Activated naive CD4-positive, alpha-beta T cell treated with anti-CD3 and anti-CD28 coated beads, Interleukin-2, amount 50 U/mL, for 24 hours (primary cell): ENCODE measurements at regions not wholly inside any gene's neighbourhood (a gene's known extent, or its start where the extent isn't known, plus 50 kb on each side); places are given as distances from the start of the nearest gene placed in this dataset.
"Not testable (repeated sequence)": the region's sequence is repeated elsewhere in the genome, so short reads cannot be mapped to it uniquely, and the experiment has no call there.

Source experiments
- H3K27ac Mint-ChIP-seq: one replicate; pipeline ENCODE4 v1.8.0; 2021; ENCODE audit warnings: mild to moderate bottlenecking, mixed read lengths
- H3K27me3 Mint-ChIP-seq: one replicate; pipeline ENCODE4 v1.8.0; 2021; ENCODE audit warnings: mixed read lengths
- H3K36me3 Mint-ChIP-seq: one replicate; pipeline ENCODE4 v1.8.0; 2021; ENCODE audit warnings: mixed read lengths
- H3K4me1 Mint-ChIP-seq: one replicate; pipeline ENCODE4 v1.8.0; 2021; ENCODE audit warnings: mixed read lengths
- H3K4me3 Mint-ChIP-seq: one replicate; pipeline ENCODE4 v1.8.0; 2021; ENCODE audit warnings: mild to moderate bottlenecking, mixed read lengths
- H3K9me3 Mint-ChIP-seq: one replicate; pipeline ENCODE4 v1.8.0; 2021; ENCODE audit warnings: mixed read lengths

DNA sequence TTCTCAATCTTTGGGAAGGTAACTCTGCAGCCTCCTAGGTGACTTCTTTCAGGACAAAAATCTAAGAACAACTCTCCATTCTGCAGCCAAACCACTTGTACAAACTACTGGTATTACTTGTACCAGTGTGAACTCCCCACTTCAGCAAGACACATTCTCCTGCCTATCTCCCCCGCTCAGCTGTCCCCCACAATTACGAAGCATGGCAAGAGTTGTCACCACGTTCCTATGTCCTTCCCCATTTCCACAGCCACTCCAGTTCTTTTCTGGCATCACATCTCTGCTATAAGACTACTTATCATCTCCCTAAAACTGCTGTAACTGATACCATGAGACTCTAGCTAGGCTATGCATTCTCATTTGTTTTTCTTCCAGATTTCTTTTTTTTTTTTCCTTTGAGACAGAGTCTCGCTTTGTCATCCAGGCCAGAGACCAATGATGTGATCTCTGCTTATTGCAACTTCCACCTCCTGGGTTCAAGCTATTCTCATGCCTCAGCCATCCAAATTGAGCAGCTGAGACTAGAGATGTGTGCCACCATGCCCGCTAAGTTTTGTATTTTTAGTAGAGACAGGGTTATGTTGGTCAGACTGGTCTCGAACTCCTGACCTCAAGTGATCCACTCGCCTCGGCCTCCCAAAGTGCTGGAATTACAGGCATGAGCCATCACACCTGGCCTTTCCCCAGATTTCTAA lies 71.9 kb upstream of the CDON start:
- H3K36me3 Mint-ChIP-seq, result no peaks in the 10 kb centered on the region
- H3K27me3 Mint-ChIP-seq, result no peaks in the 10 kb centered on the region
- no peak overlapping the region for H3K4me3 Mint-ChIP-seq
- H3K4me1 Mint-ChIP-seq, result no peaks in the 10 kb centered on the region
- no peaks in the 10 kb centered on the region for H3K9me3 Mint-ChIP-seq
- no peak overlapping the region for H3K27ac Mint-ChIP-seq

DNA sequence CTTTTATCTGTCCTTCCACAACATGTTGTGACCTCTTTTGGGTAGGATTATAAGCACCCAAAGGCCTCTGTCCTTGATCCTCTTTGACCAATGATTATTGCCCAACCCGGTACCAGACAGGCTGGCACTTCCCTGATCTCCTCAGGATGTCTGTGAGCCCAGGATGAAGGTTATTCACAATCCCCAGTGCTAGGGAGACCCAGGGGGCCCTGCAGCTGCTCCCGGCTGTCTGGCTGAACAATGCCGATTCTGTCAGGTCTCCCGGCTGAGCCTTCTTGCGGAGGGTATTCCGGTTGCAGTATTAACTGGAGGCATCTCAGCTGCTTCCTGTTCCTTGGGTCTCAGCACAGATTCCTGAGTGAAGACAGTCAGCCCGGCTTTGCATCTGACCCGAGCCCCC lies 71.2 kb upstream of the CDON start:
- Mint-ChIP-seq H3K36me3 (no peaks in the 10 kb centered on the region), H3K27ac (no peak overlapping the region), H3K4me1 (no peaks in the 10 kb centered on the region), H3K27me3 (no peaks in the 10 kb centered on the region), H3K4me3 (no peak overlapping the region), H3K9me3 (no peaks in the 10 kb centered on the region)

DNA sequence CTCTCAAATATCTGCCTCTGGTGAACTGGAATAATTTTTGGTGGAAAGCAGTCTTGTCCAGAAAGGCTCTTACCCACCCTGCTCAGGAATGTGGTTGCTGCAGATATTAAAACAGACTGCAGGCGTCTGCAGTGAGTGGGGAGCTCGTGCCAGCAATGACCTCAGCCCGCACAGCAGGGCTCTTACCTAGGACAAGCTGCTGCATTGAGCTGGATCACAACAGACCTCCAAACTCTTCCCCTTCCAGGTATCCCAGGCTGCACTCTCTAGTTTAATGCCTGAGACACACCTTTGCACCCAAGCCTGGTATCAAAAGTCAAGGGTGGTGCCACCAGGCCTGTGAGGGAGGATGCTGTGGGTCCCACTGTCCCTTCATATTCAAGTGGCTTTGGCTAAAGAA lies 69.7 kb upstream of the CDON start:
- Mint-ChIP-seq H3K27me3 (no peaks in the 10 kb centered on the region), H3K36me3 (no peaks in the 10 kb centered on the region), H3K9me3 (no peaks in the 10 kb centered on the region), H3K4me3 (no peak overlapping the region), H3K27ac (no peak overlapping the region), H3K4me1 (no peaks in the 10 kb centered on the region)

DNA sequence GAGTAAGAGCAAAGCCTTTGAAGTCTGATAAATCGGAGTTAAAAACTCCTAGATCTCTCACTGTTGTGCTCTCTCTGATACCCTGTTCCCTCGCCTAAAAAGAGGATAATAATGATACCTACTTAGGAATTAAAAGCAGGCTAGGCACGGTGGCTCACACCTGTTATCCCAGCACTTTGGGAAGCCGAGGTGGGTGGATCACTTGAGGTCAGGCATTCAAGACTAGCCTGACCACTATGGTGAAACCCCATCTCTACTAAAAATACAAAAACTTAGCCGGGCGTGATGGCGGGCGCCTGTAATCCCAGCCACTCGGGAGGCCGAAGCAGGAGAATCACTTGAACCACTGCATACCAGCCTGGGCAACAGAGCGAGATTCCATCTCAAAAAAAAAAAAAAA lies 68.1 kb upstream of the CDON start:
- not testable (repeated sequence) for H3K4me1 Mint-ChIP-seq, H3K4me3 Mint-ChIP-seq, H3K27me3 Mint-ChIP-seq, H3K9me3 Mint-ChIP-seq, H3K36me3 Mint-ChIP-seq, H3K27ac Mint-ChIP-seq

DNA sequence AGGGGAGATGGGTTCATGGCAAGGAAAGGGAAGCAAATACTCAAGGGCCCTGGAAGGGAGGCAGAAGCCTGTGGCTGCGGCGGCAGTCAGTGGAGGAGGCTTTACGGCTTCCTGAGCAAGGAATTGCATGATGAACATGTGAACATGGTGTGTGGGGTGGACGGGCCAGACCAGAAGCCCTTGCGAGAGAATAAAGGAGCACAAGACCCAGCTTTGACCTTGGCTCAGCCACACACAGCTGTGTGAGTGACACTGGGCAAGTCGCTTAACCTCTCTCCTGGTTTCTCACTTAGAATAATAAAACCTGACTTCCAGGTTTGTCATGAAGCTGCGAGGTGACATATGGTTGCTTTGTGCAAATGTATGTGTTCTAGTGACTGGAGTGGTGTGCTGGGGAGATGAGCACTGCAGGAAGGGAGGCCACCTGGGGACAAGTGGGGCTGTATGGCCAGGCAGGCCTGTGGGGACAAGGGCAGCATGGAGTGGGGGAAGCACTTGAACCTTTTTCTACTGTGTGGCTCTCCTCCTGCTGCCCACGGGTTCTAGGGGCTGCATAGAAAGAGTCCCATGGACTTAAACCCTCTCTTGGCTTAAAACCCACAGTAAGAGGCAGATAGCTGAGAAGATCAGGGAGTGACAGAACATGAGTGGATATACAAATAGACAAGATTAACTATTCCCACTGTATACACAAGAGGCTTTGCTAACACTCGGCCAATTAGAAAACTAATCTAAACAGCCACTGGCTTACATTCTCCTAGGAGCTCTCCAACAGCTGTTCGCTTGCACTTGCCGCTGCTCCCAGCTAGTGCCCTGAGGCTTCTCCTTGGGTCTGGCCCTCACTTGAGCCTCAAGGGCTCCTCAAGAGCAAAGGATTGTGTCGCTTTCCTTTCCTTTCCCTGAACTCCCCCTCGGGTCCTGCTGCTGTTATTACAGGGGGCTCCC lies 67.3 kb upstream of the CDON start:
- Mint-ChIP-seq H3K4me1 (no peaks in the 10 kb centered on the region), H3K27ac (no peak overlapping the region), H3K36me3 (no peaks in the 10 kb centered on the region), H3K4me3 (no peak overlapping the region), H3K27me3 (no peaks in the 10 kb centered on the region), H3K9me3 (no peaks in the 10 kb centered on the region)

DNA sequence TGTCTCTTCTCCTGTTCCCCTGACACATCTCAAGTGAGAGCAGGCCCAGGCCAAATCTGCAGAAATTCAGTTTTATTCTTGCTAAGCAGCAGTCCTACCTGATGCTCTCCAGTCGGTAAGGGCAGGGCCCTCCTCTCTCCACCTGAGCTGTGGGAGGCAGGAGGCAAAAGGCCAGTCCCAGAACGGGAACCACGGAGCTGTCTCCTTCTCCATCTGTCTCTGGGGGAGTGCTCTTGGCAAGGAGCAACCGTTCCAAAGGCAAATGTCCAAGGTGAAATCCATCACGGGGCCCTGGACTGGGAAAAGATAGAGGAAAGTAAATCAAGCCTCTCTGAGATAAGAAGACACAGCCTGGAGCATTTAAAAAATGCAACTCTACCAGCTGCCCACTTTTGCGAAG lies 65.2 kb upstream of the CDON start:
- no peaks in the 10 kb centered on the region for H3K4me1 Mint-ChIP-seq
- no peaks in the 10 kb centered on the region for H3K9me3 Mint-ChIP-seq
- no peak overlapping the region for H3K4me3 Mint-ChIP-seq
- no peaks in the 10 kb centered on the region for H3K27me3 Mint-ChIP-seq
- no peaks in the 10 kb centered on the region for H3K36me3 Mint-ChIP-seq
- H3K27ac Mint-ChIP-seq, result no peak overlapping the region

DNA sequence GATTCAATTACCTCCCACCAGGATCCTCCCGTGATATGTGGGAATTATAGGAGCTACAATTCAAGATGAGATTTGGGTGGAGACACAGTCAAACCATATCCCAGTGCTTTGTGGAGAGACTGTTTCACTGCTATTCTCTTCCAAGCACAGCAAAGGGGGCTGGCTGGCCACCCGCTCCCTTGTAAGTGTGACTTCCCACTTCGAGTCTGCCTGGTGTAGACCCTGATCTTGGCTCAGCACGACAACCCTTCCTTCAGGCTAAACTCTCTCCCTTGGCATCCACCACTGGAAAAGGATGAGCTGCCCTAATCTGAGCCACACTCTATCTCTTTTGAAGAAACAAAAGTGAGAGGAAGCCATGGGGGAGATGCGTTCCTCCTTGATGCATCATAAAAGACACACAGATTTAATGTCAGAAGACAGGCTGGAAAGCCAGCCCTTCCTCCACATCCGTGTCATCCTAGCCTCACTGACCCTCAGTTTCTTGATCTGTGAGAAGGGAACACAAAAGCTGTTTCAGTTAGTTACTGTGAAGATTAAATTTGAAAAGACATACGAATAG lies 64.7 kb upstream of the CDON start:
- Mint-ChIP-seq H3K36me3 (no peaks in the 10 kb centered on the region), H3K27ac (no peak overlapping the region), H3K27me3 (no peaks in the 10 kb centered on the region), H3K9me3 (no peaks in the 10 kb centered on the region), H3K4me1 (no peaks in the 10 kb centered on the region), H3K4me3 (no peak overlapping the region)

DNA sequence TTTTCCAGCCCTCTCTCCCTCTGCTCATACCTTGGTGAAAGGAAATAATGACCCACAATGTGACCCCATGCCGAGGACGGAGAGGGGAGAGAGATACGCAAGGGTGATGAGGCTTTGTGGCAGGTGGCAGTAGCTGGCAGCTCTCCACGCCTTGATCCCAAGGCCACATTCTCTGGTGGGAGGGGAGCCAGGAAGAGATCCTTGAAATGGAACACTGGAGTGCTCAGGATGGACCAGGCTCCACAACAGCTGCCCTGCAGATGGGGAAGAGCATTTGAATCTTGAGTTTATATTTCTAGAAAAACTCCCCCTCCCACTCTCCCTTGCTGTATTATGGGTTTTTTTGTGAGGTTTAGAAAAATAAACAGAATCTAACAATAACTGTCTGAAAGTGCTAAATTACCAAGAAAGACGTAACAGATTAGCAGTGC lies 61.6 kb upstream of the CDON start:
- Mint-ChIP-seq H3K4me1 (no peaks in the 10 kb centered on the region), H3K9me3 (no peaks in the 10 kb centered on the region), H3K4me3 (no peak overlapping the region), H3K36me3 (no peaks in the 10 kb centered on the region), H3K27ac (no peak overlapping the region), H3K27me3 (no peaks in the 10 kb centered on the region)

DNA sequence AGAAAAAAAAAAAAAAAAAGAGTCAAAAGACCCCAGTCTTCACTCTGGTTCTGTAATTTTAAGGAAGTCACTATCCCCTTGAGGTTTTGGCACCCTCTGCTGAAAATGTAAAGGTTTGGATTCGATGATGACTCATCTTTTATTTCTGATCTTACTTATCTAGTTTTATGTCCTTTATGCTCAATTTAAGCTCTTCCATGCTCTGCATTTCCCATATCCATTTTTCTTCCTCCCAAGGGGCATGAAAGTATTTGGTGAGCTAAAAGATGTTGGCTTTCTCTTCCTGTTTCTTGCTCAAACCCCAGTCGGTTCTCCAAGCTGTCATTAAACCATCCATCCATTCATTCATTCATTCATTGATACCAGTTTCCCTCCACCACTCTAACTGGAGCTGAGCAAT lies 61.0 kb upstream of the CDON start:
- Mint-ChIP-seq H3K9me3 (no peaks in the 10 kb centered on the region), H3K4me1 (no peaks in the 10 kb centered on the region), H3K27ac (no peak overlapping the region), H3K27me3 (no peaks in the 10 kb centered on the region), H3K4me3 (no peak overlapping the region), H3K36me3 (no peaks in the 10 kb centered on the region)

DNA sequence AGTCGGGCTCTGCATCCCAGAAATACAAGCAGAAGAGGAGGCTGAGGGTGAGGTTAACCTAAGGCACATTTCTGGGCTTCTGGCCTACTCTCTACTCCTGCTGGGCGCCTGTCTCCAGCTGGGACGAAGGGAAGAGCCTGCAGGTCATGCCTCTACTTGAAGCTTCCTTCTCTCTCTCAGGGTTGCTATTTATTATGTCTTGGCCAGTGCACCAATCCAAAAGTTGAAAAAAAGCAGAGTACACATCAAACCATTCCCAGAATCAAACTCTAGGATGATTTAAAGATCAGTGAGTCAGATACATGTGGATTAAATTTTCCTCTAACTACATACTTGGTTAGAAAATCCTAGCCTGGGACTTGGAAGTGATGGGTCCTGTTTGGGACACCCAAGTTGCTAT lies 60.2 kb upstream of the CDON start:
- H3K4me1 Mint-ChIP-seq, result no peaks in the 10 kb centered on the region
- H3K27me3 Mint-ChIP-seq, result no peaks in the 10 kb centered on the region
- no peaks in the 10 kb centered on the region for H3K9me3 Mint-ChIP-seq
- H3K36me3 Mint-ChIP-seq, result no peaks in the 10 kb centered on the region
- no peak overlapping the region for H3K27ac Mint-ChIP-seq
- H3K4me3 Mint-ChIP-seq, result no peak overlapping the region

DNA sequence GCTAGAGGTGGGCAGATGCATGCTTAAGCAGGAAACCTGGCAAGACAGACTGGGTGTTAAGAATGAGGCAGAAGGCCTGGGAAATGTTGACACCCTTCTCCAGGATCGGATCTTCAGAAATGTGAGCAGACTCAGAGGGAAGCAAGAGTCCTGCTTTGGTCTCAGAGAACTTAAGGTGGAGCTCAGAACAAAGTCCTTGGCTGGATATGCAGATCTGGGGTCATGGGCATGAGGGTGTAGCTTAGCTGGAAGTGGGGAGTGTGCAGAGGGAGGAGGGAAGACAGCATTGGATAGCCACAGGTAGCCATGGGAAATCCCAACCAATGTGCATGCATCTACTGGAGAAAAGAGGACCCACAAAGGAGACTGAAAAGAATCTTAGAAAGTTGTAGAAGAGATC lies 58.6 kb upstream of the CDON start:
- Mint-ChIP-seq H3K4me3 (no peak overlapping the region), H3K9me3 (no peaks in the 10 kb centered on the region), H3K4me1 (no peaks in the 10 kb centered on the region), H3K27ac (no peak overlapping the region), H3K36me3 (no peaks in the 10 kb centered on the region), H3K27me3 (no peaks in the 10 kb centered on the region)

DNA sequence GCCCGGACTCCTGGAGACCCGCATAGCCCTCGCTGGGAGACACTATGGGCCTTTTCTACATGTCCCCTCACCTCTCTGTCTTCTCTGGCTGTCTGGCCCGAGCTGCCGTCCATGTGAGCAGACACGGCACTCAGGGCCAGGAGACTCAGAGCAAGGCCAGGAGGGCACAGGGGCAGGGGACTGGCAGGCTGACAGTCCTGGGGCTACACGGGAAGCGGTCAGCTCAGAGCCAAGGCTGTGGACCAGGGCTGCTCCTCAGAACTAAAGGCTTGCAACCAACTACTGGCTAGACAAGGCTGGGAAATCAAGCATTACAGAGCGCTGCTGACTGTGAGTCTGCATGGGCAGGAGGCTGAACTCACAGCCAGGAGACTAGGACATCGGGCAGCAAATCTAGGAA lies 56.1 kb upstream of the CDON start:
- H3K27ac Mint-ChIP-seq, result no peak overlapping the region
- H3K4me1 Mint-ChIP-seq, result no peaks in the 10 kb centered on the region
- H3K9me3 Mint-ChIP-seq, result no peaks in the 10 kb centered on the region
- H3K36me3 Mint-ChIP-seq, result no peaks in the 10 kb centered on the region
- no peak overlapping the region for H3K4me3 Mint-ChIP-seq
- H3K27me3 Mint-ChIP-seq, result no peaks in the 10 kb centered on the region

DNA sequence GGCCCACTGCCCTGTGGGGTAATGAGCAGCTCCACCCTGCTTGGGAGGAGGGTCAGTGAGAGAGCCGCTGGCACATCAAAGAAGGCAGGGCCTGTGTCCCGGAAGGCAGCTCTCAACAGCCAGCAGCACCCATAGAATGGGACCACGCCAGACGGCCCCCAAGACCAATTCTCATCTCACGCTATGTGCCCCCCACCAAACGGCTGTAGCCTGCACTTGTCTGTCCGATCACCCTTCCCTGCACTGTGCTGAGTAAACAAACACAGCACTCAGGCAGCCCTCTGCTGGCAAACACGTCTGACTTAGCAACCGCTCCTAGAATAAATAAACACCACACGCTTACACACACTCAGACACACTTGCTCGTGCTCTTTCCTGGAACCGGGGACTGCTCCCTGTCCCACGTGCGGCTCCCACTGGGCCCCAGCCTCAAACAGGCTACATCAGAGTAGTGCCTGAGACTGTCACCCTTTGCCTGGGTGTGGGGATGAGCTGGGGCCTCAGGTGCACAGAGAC lies 53.2 kb upstream of the CDON start:
- Mint-ChIP-seq H3K27ac (no peak overlapping the region), H3K4me1 (no peaks in the 10 kb centered on the region), H3K36me3 (no peaks in the 10 kb centered on the region), H3K27me3 (no peaks in the 10 kb centered on the region), H3K4me3 (no peak overlapping the region), H3K9me3 (no peaks in the 10 kb centered on the region)

DNA sequence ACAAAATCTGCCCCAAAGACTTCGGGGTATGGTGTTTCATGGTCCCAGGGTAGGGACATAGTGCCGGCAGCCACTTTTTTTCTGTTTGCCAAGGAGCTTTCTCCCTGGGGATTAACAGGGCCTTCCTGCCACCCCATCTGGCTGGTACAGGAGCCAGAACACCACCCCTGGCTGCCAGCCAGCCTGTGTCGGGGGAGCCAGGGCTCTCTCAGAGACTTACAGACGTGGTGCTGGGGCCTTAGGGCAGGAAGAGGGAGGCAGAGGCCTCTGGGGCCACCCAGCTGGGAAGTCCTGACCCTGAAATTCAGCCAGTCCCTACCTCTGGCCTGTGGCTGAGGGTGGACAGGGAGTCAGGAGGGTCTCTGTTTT lies 52.4 kb upstream of the CDON start:
- H3K36me3 Mint-ChIP-seq, result no peaks in the 10 kb centered on the region
- no peak overlapping the region for H3K4me3 Mint-ChIP-seq
- H3K27me3 Mint-ChIP-seq, result no peaks in the 10 kb centered on the region
- H3K9me3 Mint-ChIP-seq, result no peaks in the 10 kb centered on the region
- no peaks in the 10 kb centered on the region for H3K4me1 Mint-ChIP-seq
- no peak overlapping the region for H3K27ac Mint-ChIP-seq

DNA sequence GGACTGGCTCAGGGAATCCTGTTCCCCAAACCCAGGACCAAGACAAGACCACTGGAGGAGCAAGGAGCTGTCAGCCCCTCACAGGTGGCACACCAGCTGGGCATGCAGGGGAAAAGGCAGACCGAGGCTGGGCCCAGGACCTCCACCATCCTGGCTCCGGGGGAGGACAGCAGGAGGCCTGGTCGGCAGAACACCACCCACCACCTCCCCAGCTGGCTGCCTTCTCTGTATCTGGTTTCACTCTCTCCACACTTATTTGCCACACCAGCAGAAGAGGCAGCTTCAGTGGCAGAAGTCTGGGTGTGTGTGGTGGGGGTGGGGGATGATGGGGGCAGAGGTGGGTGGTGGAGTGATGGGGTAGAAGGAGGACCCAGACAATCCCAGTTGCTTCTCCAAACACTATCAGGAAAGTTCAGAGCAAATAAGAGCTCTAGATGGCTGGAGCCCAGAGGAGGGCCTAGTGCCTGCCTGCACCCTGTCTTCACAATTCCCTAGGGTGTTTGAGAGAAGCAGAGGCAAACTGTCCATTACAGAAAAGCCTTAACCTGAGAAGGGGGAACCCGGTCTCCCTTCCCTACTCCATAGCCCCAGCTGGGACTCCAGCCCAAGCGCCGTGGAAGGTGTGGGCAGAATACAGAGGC lies 51.9 kb upstream of the CDON start:
- Mint-ChIP-seq H3K27ac (no peak overlapping the region), H3K4me3 (no peak overlapping the region), H3K27me3 (no peaks in the 10 kb centered on the region), H3K36me3 (no peaks in the 10 kb centered on the region), H3K9me3 (no peaks in the 10 kb centered on the region), H3K4me1 (no peaks in the 10 kb centered on the region)

DNA sequence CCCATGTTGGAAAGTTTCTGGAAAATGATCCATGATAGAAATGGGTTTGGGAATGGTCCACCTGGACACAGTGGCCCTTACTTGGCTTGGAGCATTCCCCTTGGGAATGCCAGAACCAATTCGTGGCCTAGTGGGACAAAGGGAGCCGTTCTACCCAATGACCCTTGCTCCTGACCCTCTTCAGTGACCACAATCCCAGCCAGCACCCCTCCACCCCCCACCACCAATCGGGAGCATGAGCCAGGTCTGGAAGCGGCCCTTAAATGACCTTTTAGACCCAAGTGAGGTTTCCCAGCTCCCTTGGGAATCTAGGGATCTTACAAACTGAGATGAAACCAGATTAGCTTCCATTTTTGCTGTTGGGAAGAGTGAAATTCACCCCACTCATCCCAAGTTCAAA lies 51.3 kb upstream of the CDON start:
- Mint-ChIP-seq H3K36me3 (no peaks in the 10 kb centered on the region), H3K27ac (no peak overlapping the region), H3K4me1 (no peaks in the 10 kb centered on the region), H3K9me3 (no peaks in the 10 kb centered on the region), H3K4me3 (no peak overlapping the region), H3K27me3 (no peaks in the 10 kb centered on the region)
